GM23248 (cell line): ENCODE measurements at regions not wholly inside any gene's neighbourhood (a gene's known extent, or its start where the extent isn't known, plus 50 kb on each side); places are given as distances from the start of the nearest gene placed in this dataset.

Source experiments
- EZH2 ChIP-seq: fragments of 200-600 bp; sonication (generic); IDR thresholded peaks from 2 replicates; pipeline ENCODE4 v1.6.1; 2018; ENCODE audit warnings: antibody characterized with exemption, mild to moderate bottlenecking; ENCODE audit not compliant: insufficient read depth, poor library complexity, severe bottlenecking
- EZH2phosphoT487 ChIP-seq: fragments of 200-600 bp; sonication (generic); IDR thresholded peaks from 2 replicates; pipeline ENCODE4 v1.6.1; 2018; ENCODE audit warnings: antibody characterized with exemption, moderate library complexity, mild to moderate bottlenecking, low read depth; ENCODE audit not compliant: insufficient read depth

- TF ChIP-seq EZH2phosphoT487 (no peak), EZH2 (no peak)
Observed at GRCh38 chr9:88776717-88777497, 214.4 kb upstream of the S1PR3 start.
